ENCODE measurements at regions not wholly inside any gene's neighbourhood (a gene's known extent, or its start where the extent isn't known, plus 50 kb on each side); places are given as distances from the start of the nearest gene placed in this dataset.

DNA sequence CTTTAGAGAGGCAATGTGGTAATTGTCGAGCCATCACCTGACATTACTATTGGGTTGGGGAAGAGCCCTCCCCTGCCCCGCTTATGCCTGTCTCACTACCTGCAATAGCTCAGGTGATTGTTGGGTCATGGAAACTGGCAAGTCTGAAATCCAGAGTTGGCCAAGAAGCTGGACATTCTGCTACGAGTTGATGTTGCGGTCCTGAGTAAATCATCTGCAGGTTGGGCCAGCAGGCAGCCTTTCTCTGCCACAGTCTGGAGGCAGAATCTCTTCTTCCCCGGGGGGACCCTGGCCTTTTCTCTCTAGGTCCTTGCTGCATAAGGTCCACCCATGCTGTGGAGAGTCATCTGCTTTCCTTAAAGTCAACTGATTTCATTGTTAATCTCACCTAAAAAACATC is 142.4 kb downstream of the THBS2 start:
- TF ChIP-seq EZH2phosphoT487 (IDR thresholded peaks at IDR 0.05; ENCODE audit: low read length) (no peak), EZH2 (optimal IDR thresholded peaks at IDR 0.05; ENCODE audit: low read depth, low read length) (no peak)
- TF ChIP-seq, protein P1, sequence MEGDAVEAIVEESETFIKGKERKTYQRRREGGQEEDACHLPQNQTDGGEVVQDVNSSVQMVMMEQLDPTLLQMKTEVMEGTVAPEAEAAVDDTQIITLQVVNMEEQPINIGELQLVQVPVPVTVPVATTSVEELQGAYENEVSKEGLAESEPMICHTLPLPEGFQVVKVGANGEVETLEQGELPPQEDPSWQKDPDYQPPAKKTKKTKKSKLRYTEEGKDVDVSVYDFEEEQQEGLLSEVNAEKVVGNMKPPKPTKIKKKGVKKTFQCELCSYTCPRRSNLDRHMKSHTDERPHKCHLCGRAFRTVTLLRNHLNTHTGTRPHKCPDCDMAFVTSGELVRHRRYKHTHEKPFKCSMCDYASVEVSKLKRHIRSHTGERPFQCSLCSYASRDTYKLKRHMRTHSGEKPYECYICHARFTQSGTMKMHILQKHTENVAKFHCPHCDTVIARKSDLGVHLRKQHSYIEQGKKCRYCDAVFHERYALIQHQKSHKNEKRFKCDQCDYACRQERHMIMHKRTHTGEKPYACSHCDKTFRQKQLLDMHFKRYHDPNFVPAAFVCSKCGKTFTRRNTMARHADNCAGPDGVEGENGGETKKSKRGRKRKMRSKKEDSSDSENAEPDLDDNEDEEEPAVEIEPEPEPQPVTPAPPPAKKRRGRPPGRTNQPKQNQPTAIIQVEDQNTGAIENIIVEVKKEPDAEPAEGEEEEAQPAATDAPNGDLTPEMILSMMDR (IDR thresholded peaks at IDR 0.05; ENCODE audit: low read length): no peak
- no peak overlapping the region for H3K27ac ChIP-seq (ENCODE audit: low read length)
- no peaks in the 10 kb centered on the region for H3K27me3 ChIP-seq (replicated peaks; ENCODE audit: insufficient read depth, low read length)
- H3K9me2 ChIP-seq (replicated peaks; ENCODE audit: insufficient read depth, low read length): no peaks in the 10 kb centered on the region
- H4K20me1 ChIP-seq (ENCODE audit: insufficient read depth, low read length): no peaks in the 10 kb centered on the region
- no peaks in the 10 kb centered on the region for H3K4me1 ChIP-seq (ENCODE audit: low read length)
- no peak overlapping the region for H3K4me2 ChIP-seq (ENCODE audit: low read depth, low read length)
- H3K36me3 ChIP-seq (replicated peaks; ENCODE audit: insufficient read depth, low read length): no peaks in the 10 kb centered on the region
- no peaks in the 10 kb centered on the region for H3K9me3 ChIP-seq (replicated peaks; ENCODE audit: insufficient read depth, low read length)
- no peak for DNase-seq
- no peak overlapping the region for H3K9ac ChIP-seq (ENCODE audit: low read length)
- H3K79me2 ChIP-seq (ENCODE audit: low read length): no peaks in the 10 kb centered on the region
- H3K4me3 ChIP-seq (ENCODE audit: low read length): no peak overlapping the region
- no peak overlapping the region for H2AFZ ChIP-seq (ENCODE audit: low read length)
- H3F3A ChIP-seq (ENCODE audit: insufficient read depth, low read length): no peaks in the 10 kb centered on the region

DNA sequence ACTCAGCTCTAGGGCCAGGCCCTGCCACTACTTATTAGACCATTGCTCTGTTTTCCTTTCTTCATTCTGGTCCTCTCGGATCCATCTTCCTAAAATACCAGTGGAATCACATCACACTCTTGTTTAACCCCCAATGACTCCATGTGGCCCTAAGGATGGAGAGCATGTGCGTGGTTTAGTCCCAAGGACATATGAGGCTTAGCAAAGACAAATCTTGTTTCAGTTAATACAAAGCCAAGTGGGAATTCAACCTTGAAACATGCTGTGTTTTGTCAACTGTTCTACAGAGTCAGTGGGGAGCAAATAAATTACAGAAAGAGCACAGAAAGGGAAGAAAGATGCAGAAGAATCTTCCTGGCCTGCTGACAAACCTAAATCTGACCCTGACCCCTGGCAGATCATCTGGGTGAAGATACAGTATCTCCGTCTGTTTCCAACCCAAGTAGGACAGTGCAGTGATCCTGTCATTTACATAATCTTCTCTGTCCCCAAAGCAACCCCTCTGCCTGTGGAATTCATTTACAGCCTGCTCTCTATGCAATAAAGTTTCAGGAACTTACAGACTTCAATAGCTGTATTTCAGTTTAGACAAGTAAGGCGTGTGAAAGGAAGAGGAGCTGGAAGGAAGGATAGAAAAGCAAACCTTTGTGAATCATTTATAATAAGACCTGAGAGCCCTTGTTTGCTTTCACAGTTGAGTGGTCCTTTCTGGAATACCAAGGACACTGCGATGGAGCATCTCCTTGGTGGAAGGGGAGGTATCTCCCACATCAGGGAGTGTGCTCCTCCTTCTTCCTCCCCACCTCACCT is 144.0 kb downstream of the THBS2 start:
- Histone ChIP-seq H3K4me3 (ENCODE audit: low read length) (no peak overlapping the region), H3K9me3 (replicated peaks; ENCODE audit: insufficient read depth, low read length) (no peaks in the 10 kb centered on the region), H3K27ac (ENCODE audit: low read length) (no peak overlapping the region), H3F3A (ENCODE audit: insufficient read depth, low read length) (no peaks in the 10 kb centered on the region), H3K4me1 (ENCODE audit: low read length) (no peaks in the 10 kb centered on the region), H2AFZ (ENCODE audit: low read length) (no peak overlapping the region), H3K9me2 (replicated peaks; ENCODE audit: insufficient read depth, low read length) (no peaks in the 10 kb centered on the region), H3K27me3 (replicated peaks; ENCODE audit: insufficient read depth, low read length) (no peaks in the 10 kb centered on the region), H3K9ac (ENCODE audit: low read length) (no peak overlapping the region), H3K79me2 (ENCODE audit: low read length) (no peaks in the 10 kb centered on the region), H3K36me3 (replicated peaks; ENCODE audit: insufficient read depth, low read length) (no peaks in the 10 kb centered on the region), H4K20me1 (ENCODE audit: insufficient read depth, low read length) (no peaks in the 10 kb centered on the region), H3K4me2 (ENCODE audit: low read depth, low read length) (no peak overlapping the region)
- TF ChIP-seq EZH2phosphoT487 (IDR thresholded peaks at IDR 0.05; ENCODE audit: low read length) (no peak), EZH2 (optimal IDR thresholded peaks at IDR 0.05; ENCODE audit: low read depth, low read length) (no peak)
- TF ChIP-seq, protein P1 (IDR thresholded peaks at IDR 0.05; ENCODE audit: low read length): no peak
- no peak for DNase-seq

DNA sequence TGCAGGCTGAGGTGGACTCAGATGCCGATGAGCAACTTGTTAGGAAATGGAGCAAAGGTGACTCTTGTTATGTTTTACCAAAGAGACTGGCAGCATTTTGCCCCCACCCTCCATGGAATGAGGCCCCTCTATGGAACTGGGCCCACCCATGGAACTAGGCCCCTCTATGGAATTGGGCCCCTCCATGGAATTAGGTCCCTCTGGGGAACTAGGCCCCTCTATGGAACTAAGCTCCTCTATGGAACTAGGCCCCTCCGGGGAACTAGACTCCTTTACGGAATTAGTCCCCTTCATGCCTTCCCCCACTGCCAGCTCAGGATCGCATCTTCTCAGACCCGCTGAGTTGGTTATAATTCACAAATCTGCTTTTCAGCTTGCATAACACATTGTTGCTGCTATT is 144.9 kb downstream of the THBS2 start:
- H3K9me3 ChIP-seq (replicated peaks; ENCODE audit: insufficient read depth, low read length): no peaks in the 10 kb centered on the region
- TF ChIP-seq, protein P1 (IDR thresholded peaks at IDR 0.05; ENCODE audit: low read length): no peak
- TF ChIP-seq EZH2phosphoT487 (IDR thresholded peaks at IDR 0.05; ENCODE audit: low read length): no peak
- TF ChIP-seq EZH2 (optimal IDR thresholded peaks at IDR 0.05; ENCODE audit: low read depth, low read length): no peak
- H3K4me1 ChIP-seq (ENCODE audit: low read length): no peaks in the 10 kb centered on the region
- no peak overlapping the region for H2AFZ ChIP-seq (ENCODE audit: low read length)
- H3K27me3 ChIP-seq (replicated peaks; ENCODE audit: insufficient read depth, low read length): no peaks in the 10 kb centered on the region
- H3K36me3 ChIP-seq (replicated peaks; ENCODE audit: insufficient read depth, low read length): no peaks in the 10 kb centered on the region
- H4K20me1 ChIP-seq (ENCODE audit: insufficient read depth, low read length): no peaks in the 10 kb centered on the region
- no peak for DNase-seq
- no peaks in the 10 kb centered on the region for H3K79me2 ChIP-seq (ENCODE audit: low read length)
- no peak overlapping the region for H3K4me3 ChIP-seq (ENCODE audit: low read length)
- no peak overlapping the region for H3K9ac ChIP-seq (ENCODE audit: low read length)
- H3K27ac ChIP-seq (ENCODE audit: low read length): no peak overlapping the region
- H3F3A ChIP-seq (ENCODE audit: insufficient read depth, low read length): no peaks in the 10 kb centered on the region
- no peak overlapping the region for H3K4me2 ChIP-seq (ENCODE audit: low read depth, low read length)
- no peaks in the 10 kb centered on the region for H3K9me2 ChIP-seq (replicated peaks; ENCODE audit: insufficient read depth, low read length)
